Loucy (cell line): ENCODE measurements at regions not wholly inside any gene's neighbourhood (a gene's known extent, or its start where the extent isn't known, plus 50 kb on each side); places are given as distances from the start of the nearest gene placed in this dataset.
"Not testable (repeated sequence)": the region's sequence is repeated elsewhere in the genome, so short reads cannot be mapped to it uniquely, and the experiment has no call there.

Experiments used
- H2AFZ ChIP-seq: fragments of 200-600 bp; sonication (generic); 2 replicates; pipeline ENCODE4 v1.6.0; 2016; ENCODE audit warnings: antibody characterized with exemption, mild to moderate bottlenecking, low read length, moderate library complexity
- H3F3A ChIP-seq: fragments of 200-600 bp; 2 replicates; pipeline ENCODE4 v1.6.0; 2016; ENCODE audit warnings: antibody characterized with exemption, low read depth, mild to moderate bottlenecking
- H3K27me3 ChIP-seq: fragments of 200-600 bp; sonication (generic); 2 replicates; pipeline ENCODE4 v1.6.1; 2014; ENCODE audit warnings: low read length, mild to moderate bottlenecking; ENCODE audit not compliant: insufficient read depth, poor library complexity, severe bottlenecking
- H3K36me3 ChIP-seq: fragments of 200-600 bp; sonication (generic); 2 replicates; pipeline ENCODE4 v1.6.1; 2016; ENCODE audit warnings: low read length; ENCODE audit not compliant: insufficient read depth
- H3K4me1 ChIP-seq: fragments of 200-600 bp; sonication (generic); 2 replicates; pipeline ENCODE4 v1.5.1; 2014; ENCODE audit warnings: low read length, mild to moderate bottlenecking; ENCODE audit not compliant: insufficient read depth, poor library complexity, severe bottlenecking
- H3K4me2 ChIP-seq: fragments of 200-600 bp; sonication (generic); 2 replicates; pipeline ENCODE4 v1.6.0; 2014; ENCODE audit warnings: antibody characterized with exemption, low read length, low read depth, mild to moderate bottlenecking; ENCODE audit not compliant: poor library complexity, severe bottlenecking
- H3K4me3 ChIP-seq: fragments of 200-600 bp; sonication (generic); 2 replicates; pipeline ENCODE4 v1.5.1; 2014; ENCODE audit warnings: low read length, mild to moderate bottlenecking, mixed read lengths; ENCODE audit not compliant: poor library complexity, severe bottlenecking
- H3K79me2 ChIP-seq: fragments of 200-600 bp; sonication (generic); 2 replicates; pipeline ENCODE4 v1.6.1; 2014; ENCODE audit warnings: low read length; ENCODE audit not compliant: insufficient read depth
- H3K9ac ChIP-seq: fragments of 200-600 bp; sonication (generic); 2 replicates; pipeline ENCODE4 v1.6.0; 2014; ENCODE audit warnings: mild to moderate bottlenecking, low read depth, low read length, moderate library complexity; ENCODE audit not compliant: poor library complexity, severe bottlenecking
- H3K9me2 ChIP-seq: fragments of 200-600 bp; sonication (generic); replicated peaks from 2 replicates; pipeline ENCODE4 v1.6.1; 2016; ENCODE audit warnings: low read depth, low read length, mixed read lengths
- H3K9me3 ChIP-seq: fragments of 200-600 bp; sonication (generic); 2 replicates; pipeline ENCODE4 v1.6.1; 2014; ENCODE audit warnings: mild to moderate bottlenecking, antibody characterized with exemption, low read length, low read depth; ENCODE audit not compliant: insufficient read depth
- H4K20me1 ChIP-seq: fragments of 200-600 bp; sonication (generic); 2 replicates; pipeline ENCODE4 v1.6.0; 2014; ENCODE audit warnings: antibody characterized with exemption, low read length, mild to moderate bottlenecking; ENCODE audit not compliant: insufficient read depth, poor library complexity, severe bottlenecking
- CTCF ChIP-seq: fragments of 200-600 bp; sonication (generic); conservative IDR thresholded peaks from 2 replicates; pipeline ENCODE4 v1.5.1; 2014; ENCODE audit warnings: mild to moderate bottlenecking, antibody characterized with exemption, low read length
- EZH2phosphoT487 ChIP-seq: fragments of 200-600 bp; IDR thresholded peaks from 2 replicates; pipeline ENCODE4 v1.6.1; 2018; ENCODE audit warnings: antibody characterized with exemption, mild to moderate bottlenecking, moderate library complexity, borderline replicate concordance

- H3K9ac ChIP-seq = no peak overlapping the region
- no peaks in the 10 kb centered on the region for H3K4me1 ChIP-seq
- no peaks in the 10 kb centered on the region for H3K27me3 ChIP-seq
- H3K9me3 ChIP-seq = peaks cover 6% of the 10 kb centered on the region; the same call in 1 of the 2 replicates
- H3K79me2 ChIP-seq = no peaks in the 10 kb centered on the region
- no peak overlapping the region for H2AFZ ChIP-seq
- H4K20me1 ChIP-seq = no peaks in the 10 kb centered on the region
- H3F3A ChIP-seq = no peaks in the 10 kb centered on the region
- no peak overlapping the region for H3K4me2 ChIP-seq
- TF ChIP-seq EZH2phosphoT487 (no peak), CTCF (no peak)
- no peaks in the 10 kb centered on the region for H3K9me2 ChIP-seq
- H3K36me3 ChIP-seq = no peaks in the 10 kb centered on the region
- H3K4me3 ChIP-seq = no peak overlapping the region
These were observed 166.0 kb upstream of the ATP10A start for GRCh38 chr15:26029146-26029545.

- H3K9ac ChIP-seq = no peak overlapping the region
- H3K79me2 ChIP-seq = no peaks in the 10 kb centered on the region
- H3K9me3 ChIP-seq = peaks cover 9% of the 10 kb centered on the region; the same call in 1 of the 2 replicates
- no peaks in the 10 kb centered on the region for H3K9me2 ChIP-seq
- H3F3A ChIP-seq = no peaks in the 10 kb centered on the region
- H3K36me3 ChIP-seq = no peaks in the 10 kb centered on the region
- no peaks in the 10 kb centered on the region for H3K27me3 ChIP-seq
- no peaks in the 10 kb centered on the region for H4K20me1 ChIP-seq
- H3K4me2 ChIP-seq = no peak overlapping the region
- H3K4me3 ChIP-seq = no peak overlapping the region
- no peaks in the 10 kb centered on the region for H3K4me1 ChIP-seq
- no peak for TF ChIP-seq CTCF
- no peak for TF ChIP-seq EZH2phosphoT487
- H2AFZ ChIP-seq = no peak overlapping the region
These were observed 165.1 kb upstream of the ATP10A start for GRCh38 chr15:26028086-26028740.

- H3K9me3 ChIP-seq, H3K4me1 ChIP-seq, H3K36me3 ChIP-seq, H3K27me3 ChIP-seq, H3K4me2 ChIP-seq, H3K9ac ChIP-seq, H4K20me1 ChIP-seq, H3F3A ChIP-seq, H3K4me3 ChIP-seq, H3K79me2 ChIP-seq, H3K9me2 ChIP-seq, H2AFZ ChIP-seq: not testable (repeated sequence)
These were observed 163.5 kb upstream of the ATP10A start for GRCh38 chr15:26026671-26027070.

GRCh38 chr15:26024241-26024640, 161.1 kb upstream of the ATP10A start:
- Histone ChIP-seq H3K9me3 (peaks cover 14% of the 10 kb centered on the region; the same call in 1 of the 2 replicates), H2AFZ (no peak overlapping the region), H3K79me2 (no peaks in the 10 kb centered on the region), H3K9ac (no peak overlapping the region), H4K20me1 (no peaks in the 10 kb centered on the region), H3K9me2 (no peaks in the 10 kb centered on the region), H3K4me3 (no peak overlapping the region), H3K4me2 (no peak overlapping the region), H3F3A (no peaks in the 10 kb centered on the region), H3K27me3 (no peaks in the 10 kb centered on the region), H3K36me3 (no peaks in the 10 kb centered on the region), H3K4me1 (no peaks in the 10 kb centered on the region)
- TF ChIP-seq CTCF = no peak
- TF ChIP-seq EZH2phosphoT487 = no peak
